GM19240 (cell line): ENCODE measurements at regions not wholly inside any gene's neighbourhood (a gene's known extent, or its start where the extent isn't known, plus 50 kb on each side); places are given as distances from the start of the nearest gene placed in this dataset.
"Not testable (repeated sequence)": the region's sequence is repeated elsewhere in the genome, so short reads cannot be mapped to it uniquely, and the experiment has no call there.

ENCODE experiments used
- DNase-seq: peaks from one replicate; pipeline ENCODE4 v3.0.0; 2011; ENCODE audit warnings: low spot score; ENCODE audit not compliant: insufficient read length

DNA sequence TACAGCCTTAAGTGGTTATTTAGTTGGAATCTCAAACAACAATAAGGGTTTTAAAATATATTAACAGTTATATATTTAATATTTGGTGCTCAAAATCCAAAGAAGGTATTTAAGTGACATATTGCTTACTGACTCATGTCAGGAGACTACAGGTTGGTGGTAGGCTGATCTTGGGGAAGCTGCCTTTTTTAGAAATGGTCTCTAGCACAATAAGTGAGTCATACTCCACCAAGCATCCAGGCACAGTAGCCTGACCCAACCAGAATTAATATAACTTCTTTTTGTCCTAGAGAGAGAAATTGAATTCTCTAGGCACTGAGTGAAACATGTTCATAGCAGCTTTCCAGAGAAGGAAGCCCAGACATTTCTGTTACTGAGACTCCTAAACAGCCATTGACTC lies 868.5 kb upstream of the TENM4 start:
- no peak for DNase-seq

DNA sequence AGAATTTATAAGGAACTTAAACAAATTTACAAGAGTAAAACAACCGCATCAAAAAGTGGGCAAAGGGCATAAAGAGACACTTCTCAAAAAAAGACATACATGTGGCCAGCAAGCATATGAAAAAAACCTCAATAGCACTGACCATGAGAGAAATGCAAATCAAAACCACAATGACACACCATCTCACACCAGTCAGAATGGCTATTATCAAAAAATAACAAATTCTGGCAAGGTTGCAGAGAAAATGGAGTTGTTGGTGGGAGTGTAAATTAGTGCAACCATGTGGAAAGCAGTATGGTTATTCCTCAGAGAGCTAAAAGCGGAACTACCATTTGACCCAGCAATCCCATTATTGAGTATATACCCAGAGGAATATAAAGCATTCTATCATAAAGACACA lies 866.8 kb upstream of the TENM4 start:
- DNase-seq: no peak

DNA sequence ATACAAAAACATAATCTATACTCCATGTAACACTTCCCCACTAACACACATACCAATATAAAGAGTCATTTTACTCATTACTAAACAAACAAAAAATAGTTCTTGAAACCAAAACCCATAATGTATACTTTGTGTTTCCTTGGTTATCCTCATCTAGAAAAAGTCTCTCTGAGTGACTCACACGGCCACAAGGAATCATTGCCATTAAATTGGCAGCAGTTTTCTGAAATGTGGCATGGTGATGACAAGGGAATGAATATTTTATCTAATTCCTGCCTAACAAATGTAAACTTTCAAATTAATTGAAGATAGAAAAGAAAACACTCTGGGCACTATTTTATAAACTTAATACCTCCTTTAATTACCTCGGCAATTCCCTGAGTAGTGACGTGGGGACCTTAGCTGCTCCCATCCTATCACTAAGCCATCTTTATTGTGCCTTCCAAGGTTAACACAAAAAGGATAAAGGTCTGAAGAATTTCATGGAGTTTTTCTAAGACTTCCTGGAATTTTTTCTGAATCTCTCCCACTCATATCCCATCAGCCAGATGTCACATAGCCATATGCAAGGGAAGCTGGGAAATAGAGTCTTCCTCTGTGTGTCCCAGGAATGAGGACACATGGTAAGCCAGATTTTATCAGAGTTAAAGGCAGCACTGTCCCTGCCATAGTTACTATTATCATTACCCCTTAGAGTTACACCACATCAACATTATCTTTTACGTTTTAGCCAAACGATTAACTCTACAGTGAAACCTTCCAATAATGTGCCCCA lies 857.2 kb upstream of the TENM4 start:
- DNase-seq: no peak

DNA sequence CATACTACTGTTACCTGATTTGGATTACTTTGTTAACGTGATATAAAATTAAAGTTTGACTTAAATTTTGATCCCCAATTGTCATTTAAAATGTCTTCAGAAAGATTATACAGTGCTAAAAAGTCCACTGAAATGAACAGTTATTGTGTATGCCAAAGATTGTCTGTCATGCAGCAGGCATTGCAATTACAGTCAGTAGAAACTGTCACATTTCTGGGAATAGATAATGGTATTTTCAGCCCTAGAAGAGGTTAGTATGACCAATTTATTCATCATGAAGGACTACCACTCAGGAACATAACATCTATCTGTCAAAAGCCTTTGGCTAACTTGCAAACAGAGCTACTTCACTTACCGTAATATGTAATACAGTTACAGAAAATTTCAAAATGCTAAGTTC lies 852.5 kb upstream of the TENM4 start:
- DNase-seq: no peak

DNA sequence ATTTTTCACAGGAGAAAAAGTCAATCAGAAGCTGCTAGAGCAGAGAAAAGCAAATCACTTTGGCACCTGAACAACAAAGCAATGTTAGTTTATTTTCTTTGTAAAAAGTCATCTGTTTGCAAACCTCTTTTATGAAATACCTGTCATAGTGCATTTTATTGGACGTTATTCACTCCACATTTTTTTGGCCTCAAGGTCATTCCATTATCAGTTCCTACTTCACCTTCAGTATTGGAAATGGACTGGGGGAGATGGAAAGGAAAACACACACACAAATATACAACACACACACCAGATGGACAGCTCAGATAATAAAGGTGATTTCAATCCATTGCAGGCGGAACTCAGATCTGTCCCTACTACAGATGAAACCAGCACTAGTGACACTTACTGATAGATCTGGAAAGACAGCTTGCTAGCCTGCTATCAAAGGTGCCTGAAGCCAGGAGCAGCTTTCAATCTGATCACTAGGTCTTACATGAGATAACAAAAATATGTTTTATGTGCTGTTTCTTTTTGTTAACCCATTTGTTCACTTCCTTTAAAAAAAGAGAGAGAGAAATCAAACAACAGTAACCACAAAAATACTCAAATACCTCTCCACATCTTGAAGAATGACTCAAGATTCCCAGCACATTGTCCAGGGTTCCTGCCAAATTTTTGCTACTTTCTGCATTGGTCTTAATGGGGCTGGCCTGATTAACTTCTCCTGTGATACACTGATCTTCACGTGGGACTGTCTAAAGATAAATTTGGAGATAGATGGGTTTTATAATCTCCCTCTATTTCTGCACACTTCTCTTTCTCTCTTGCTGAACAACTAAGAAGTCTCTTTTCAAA lies 844.3 kb upstream of the TENM4 start:
- DNase-seq: no peak

GRCh38 chr11:80282643-80283042 lies 841.8 kb upstream of the TENM4 start:
- no peak for DNase-seq

GRCh38 chr11:80281194-80281593 lies 840.4 kb upstream of the TENM4 start:
- DNase-seq: no peak

- DNase-seq: no peak
These were observed 839.9 kb upstream of the TENM4 start for GRCh38 chr11:80280737-80281136.

DNA sequence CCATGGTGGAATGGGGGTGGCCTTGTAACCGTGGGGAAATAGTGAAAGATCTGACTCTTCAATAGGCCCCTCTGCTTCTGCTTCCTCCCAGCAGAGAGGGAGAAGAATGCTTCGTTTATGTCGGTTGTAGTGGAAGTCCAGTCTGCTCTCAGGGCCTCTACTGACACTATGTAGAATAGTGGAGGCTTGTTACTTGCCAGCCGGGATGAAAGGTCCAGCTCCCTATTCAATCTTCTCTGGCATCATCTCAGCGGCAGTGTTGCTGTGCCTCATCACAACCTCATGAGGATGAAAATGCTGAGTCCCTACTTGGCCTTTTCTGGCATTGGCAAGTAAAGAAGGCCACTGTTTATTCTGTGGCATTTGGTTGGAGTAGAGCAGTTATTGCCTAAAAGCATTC lies 820.9 kb upstream of the TENM4 start:
- no peak for DNase-seq

GRCh38 chr11:80257319-80258015 lies 816.6 kb upstream of the TENM4 start:
- not testable (repeated sequence) for DNase-seq

DNA sequence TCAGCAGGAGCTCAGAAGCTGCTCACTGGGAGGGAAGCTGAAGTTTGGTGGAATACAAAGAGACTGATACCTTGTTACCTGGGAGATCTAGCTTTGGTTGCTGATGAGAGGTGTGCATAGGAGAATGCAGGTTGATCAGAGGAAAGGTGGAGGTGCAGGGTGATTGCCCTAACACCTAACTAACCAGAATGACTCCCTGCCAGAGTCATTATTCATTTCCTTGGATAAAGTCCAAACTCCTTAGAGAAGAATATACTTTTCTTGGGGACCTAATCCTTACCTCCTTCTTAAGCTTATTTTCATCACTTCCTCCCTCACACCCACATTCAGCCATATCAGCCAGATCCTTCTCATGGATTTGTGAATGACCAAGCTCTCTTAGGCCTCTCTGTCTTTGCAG lies 814.2 kb upstream of the TENM4 start:
- no peak for DNase-seq

- no peak for DNase-seq
These were observed 800.9 kb upstream of the TENM4 start for GRCh38 chr11:80241766-80242165.

GRCh38 chr11:80240245-80240644 lies 799.4 kb upstream of the TENM4 start:
- no peak for DNase-seq

- DNase-seq: no peak
These were observed 798.4 kb upstream of the TENM4 start for GRCh38 chr11:80239217-80239616.

DNA sequence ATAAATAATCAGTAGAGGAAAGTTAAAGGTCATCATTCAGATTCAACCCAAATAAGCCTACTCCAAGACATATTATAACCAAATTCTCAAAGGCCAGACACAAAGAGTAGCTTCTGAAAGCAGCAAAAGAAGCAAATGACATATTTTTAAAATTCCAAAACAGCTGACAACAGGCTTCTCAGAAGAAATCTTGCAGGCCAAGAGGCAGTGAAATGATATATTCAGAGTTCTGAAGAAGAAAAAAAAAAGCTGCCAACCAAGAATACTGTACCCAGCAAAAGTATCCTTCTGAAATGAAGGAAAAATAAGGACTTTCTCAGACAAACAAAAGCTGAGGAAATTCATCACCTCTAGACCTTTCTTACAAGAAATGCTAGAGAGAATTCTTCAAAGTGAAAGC lies 787.1 kb upstream of the TENM4 start:
- no peak for DNase-seq

- DNase-seq: no peak
These were observed 773.6 kb upstream of the TENM4 start for GRCh38 chr11:80214413-80214812.

- DNase-seq: no peak
These were observed 770.8 kb upstream of the TENM4 start for GRCh38 chr11:80211673-80212072.

- no peak for DNase-seq
These were observed 763.2 kb upstream of the TENM4 start for GRCh38 chr11:80204021-80204420.

DNA sequence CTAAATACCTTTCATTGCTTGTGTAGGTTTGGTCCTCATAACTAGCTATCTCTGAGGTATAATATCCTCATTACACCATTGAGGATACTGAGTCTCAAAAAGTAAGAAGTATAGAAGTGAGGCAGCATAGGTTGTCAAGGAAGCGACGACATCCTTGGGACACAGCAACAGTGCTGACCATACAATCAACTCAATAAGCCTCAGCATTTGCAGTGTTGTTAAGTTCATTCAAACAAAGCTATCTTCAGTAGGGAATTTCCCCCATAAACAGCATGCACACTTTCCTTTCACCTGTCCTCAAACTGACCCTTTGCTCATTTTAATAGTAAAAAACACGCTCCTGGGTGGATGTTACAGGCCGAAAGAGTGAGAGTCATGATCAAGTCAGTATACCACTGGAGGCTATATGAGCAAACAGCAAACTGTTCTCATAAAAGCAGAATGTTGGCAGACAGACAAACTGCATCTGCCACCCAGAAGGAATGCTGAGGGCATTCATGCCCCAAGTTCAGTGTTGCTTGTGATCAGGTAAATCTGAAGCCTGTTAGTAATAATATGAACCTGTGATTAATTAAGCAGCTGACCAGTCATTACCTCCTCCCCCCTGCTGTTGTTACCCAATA lies 756.2 kb upstream of the TENM4 start:
- DNase-seq: no peak

GRCh38 chr11:80196041-80196440 lies 755.2 kb upstream of the TENM4 start:
- no peak for DNase-seq

DNA sequence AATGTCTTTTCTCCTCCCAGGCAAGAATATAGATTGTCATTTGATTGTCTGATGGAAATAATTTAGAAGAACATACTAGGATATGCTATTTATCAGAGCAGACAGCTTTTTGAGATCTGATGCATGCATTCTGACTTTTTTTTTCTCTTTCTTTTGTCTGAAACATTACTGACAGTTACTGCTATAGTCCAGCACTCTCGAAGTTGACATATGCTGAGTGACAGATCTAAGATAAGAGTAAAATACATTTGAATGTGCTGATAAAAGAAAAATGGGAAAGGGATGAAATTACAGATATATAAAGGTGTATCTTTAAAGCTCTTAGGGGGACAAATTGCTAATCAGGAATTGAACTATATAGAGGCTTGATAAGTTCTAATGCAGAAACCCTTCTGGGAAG lies 753.8 kb upstream of the TENM4 start:
- no peak for DNase-seq

- no peak for DNase-seq
These were observed 753.2 kb upstream of the TENM4 start for GRCh38 chr11:80194016-80194415.
